GM23338 (cell line): ENCODE measurements at regions not wholly inside any gene's neighbourhood (a gene's known extent, or its start where the extent isn't known, plus 50 kb on each side); places are given as distances from the start of the nearest gene placed in this dataset.

ENCODE experiments used
- ATAC-seq: fragments of 200-7000 bp; cut with Tn5 transposase; 3 replicates; pipeline ENCODE4 v1.9.1; 2020
- DNase-seq: peaks from one replicate; pipeline ENCODE4 v3.0.0-alpha.2; 2015; ENCODE audit warnings: low spot score
- H2AFZ ChIP-seq: fragments of 200-600 bp; sonication (generic); 2 replicates; pipeline ENCODE4 v1.8.0; 2016; ENCODE audit warnings: antibody characterized with exemption, mild to moderate bottlenecking, moderate library complexity
- H3F3A ChIP-seq: fragments of 200-600 bp; sonication (generic); replicated peaks from 2 replicates; pipeline ENCODE4 v1.8.0; 2017; ENCODE audit warnings: antibody characterized with exemption, mixed run types, low read depth
- H3K27ac ChIP-seq: fragments of 200-600 bp; sonication (generic); 2 replicates; pipeline ENCODE4 v1.6.1; 2016; ENCODE audit warnings: low read depth
- H3K27me3 ChIP-seq: fragments of 200-600 bp; sonication (generic); 2 replicates; pipeline ENCODE4 v1.8.0; 2016; ENCODE audit warnings: mild to moderate bottlenecking, mixed run types, moderate library complexity; ENCODE audit not compliant: insufficient read depth
- H3K36me3 ChIP-seq: fragments of 200-600 bp; sonication (generic); 2 replicates; pipeline ENCODE4 v1.8.0; 2016; ENCODE audit warnings: mild to moderate bottlenecking; ENCODE audit not compliant: insufficient read depth
- H3K4me1 ChIP-seq: fragments of 200-600 bp; sonication (generic); 2 replicates; pipeline ENCODE4 v1.8.0; 2016; ENCODE audit warnings: mild to moderate bottlenecking, moderate library complexity; ENCODE audit not compliant: insufficient read depth
- H3K4me2 ChIP-seq: fragments of 200-600 bp; sonication (generic); 2 replicates; pipeline ENCODE4 v1.7.1; 2017; ENCODE audit warnings: mixed run types
- H3K4me3 ChIP-seq: fragments of 200-600 bp; sonication (generic); 2 replicates; pipeline ENCODE4 v1.6.1; 2016; ENCODE audit warnings: mixed run types
- H3K79me2 ChIP-seq: fragments of 200-600 bp; sonication (generic); replicated peaks from 2 replicates; pipeline ENCODE4 v1.8.0; 2017; ENCODE audit warnings: mild to moderate bottlenecking; ENCODE audit not compliant: insufficient read depth
- H3K9me2 ChIP-seq: fragments of 200-600 bp; sonication (generic); 2 replicates; pipeline ENCODE4 v1.8.0; 2017; ENCODE audit not compliant: insufficient read depth
- H4K20me1 ChIP-seq: fragments of 200-600 bp; sonication (generic); replicated peaks from 2 replicates; pipeline ENCODE4 v1.8.0; 2017; ENCODE audit warnings: mild to moderate bottlenecking; ENCODE audit not compliant: insufficient read depth
- H3K27ac Mint-ChIP-seq: 2 replicates; pipeline ENCODE4 v1.8.0; 2020; ENCODE audit warnings: inconsistent platforms, mild to moderate bottlenecking, moderate library complexity, mixed read lengths
- H3K27me3 Mint-ChIP-seq: 3 replicates; pipeline ENCODE4 v1.8.0; 2022; ENCODE audit warnings: low read depth, mild to moderate bottlenecking, moderate library complexity, mixed read lengths, inconsistent platforms; ENCODE audit not compliant: insufficient read depth, poor library complexity
- H3K36me3 Mint-ChIP-seq: 3 replicates; pipeline ENCODE4 v1.8.0; 2021; ENCODE audit warnings: low read depth, mild to moderate bottlenecking, inconsistent platforms, moderate library complexity, mixed read lengths
- H3K4me1 Mint-ChIP-seq: 3 replicates; pipeline ENCODE4 v1.8.0; 2020; ENCODE audit warnings: mild to moderate bottlenecking, inconsistent platforms, mixed read lengths
- H3K4me3 Mint-ChIP-seq: 3 replicates; pipeline ENCODE4 v1.8.0; 2021; ENCODE audit warnings: moderate library complexity, mild to moderate bottlenecking, inconsistent platforms, mixed read lengths
- H3K9me3 Mint-ChIP-seq: 3 replicates; pipeline ENCODE4 v1.8.0; 2020; ENCODE audit warnings: moderate library complexity, mild to moderate bottlenecking, inconsistent platforms, mixed read lengths
- CREB1 ChIP-seq: fragments of 250-450 bp; sonication (Bioruptor Pico); IDR thresholded peaks from 2 replicates; pipeline ENCODE4 v1.5.0; 2020; ENCODE audit warnings: low read depth, mild to moderate bottlenecking, moderate library complexity
- CTCF ChIP-seq, 2 experiments: fragments of 200-600 bp in 1 of 2; sonication (generic) in 1 of 2; conservative IDR thresholded peaks; 2 replicates each; pipeline versions ENCODE4 v1.5.1 to v1.6.1; 2016 to 2017; ENCODE audit warnings: antibody characterized with exemption in 2 of 2, low read depth in 2 of 2, mild to moderate bottlenecking in 2 of 2, moderate library complexity in 1 of 2
- ETS1 ChIP-seq: IDR thresholded peaks from 2 replicates; pipeline ENCODE4 v1.6.1; 2016; ENCODE audit warnings: antibody characterized with exemption
- EZH2 ChIP-seq: fragments of 200-600 bp; sonication (generic); IDR thresholded peaks from one replicate; pipeline ENCODE4 v1.8.0; 2017; ENCODE audit warnings: antibody characterized with exemption, mild to moderate bottlenecking, low read depth; ENCODE audit not compliant: unreplicated experiment
- EZH2phosphoT487 ChIP-seq: fragments of 200-600 bp; sonication (generic); IDR thresholded peaks from one replicate; pipeline ENCODE4 v1.8.1; 2018; ENCODE audit warnings: antibody characterized with exemption; ENCODE audit not compliant: unreplicated experiment
- JUNB ChIP-seq: IDR thresholded peaks from one replicate; pipeline ENCODE4 v1.6.1; 2016; ENCODE audit warnings: antibody characterized with exemption; ENCODE audit not compliant: unreplicated experiment
- NANOG ChIP-seq: IDR thresholded peaks from 2 replicates; pipeline ENCODE4 v1.6.1; 2016; ENCODE audit warnings: antibody characterized with exemption, borderline replicate concordance
- POLR2AphosphoS5 ChIP-seq: IDR thresholded peaks from 2 replicates; pipeline ENCODE4 v1.6.1; 2016; ENCODE audit warnings: antibody characterized with exemption, low read depth
- STAT1 ChIP-seq: IDR thresholded peaks from one replicate; pipeline ENCODE4 v1.6.1; 2016; ENCODE audit warnings: antibody characterized with exemption; ENCODE audit not compliant: unreplicated experiment
- ZNF114 ChIP-seq: fragments of 250-450 bp; sonication (Bioruptor Pico); IDR thresholded peaks from 2 replicates; pipeline ENCODE4 v1.5.0; 2020; ENCODE audit warnings: mild to moderate bottlenecking, moderate library complexity
- ZNF331 ChIP-seq: fragments of 250-450 bp; sonication (Bioruptor Pico); IDR thresholded peaks from 2 replicates; pipeline ENCODE4 v1.5.0; 2020; ENCODE audit warnings: low read depth, mild to moderate bottlenecking, moderate library complexity
- TF ChIP-seq, protein P1 (sequence below): IDR thresholded peaks from one replicate; pipeline ENCODE4 v1.6.1; 2018; ENCODE audit warnings: antibody characterized with exemption; ENCODE audit not compliant: unreplicated experiment
- TF ChIP-seq, protein P2 (sequence below): fragments of 250-450 bp; sonication (Bioruptor Pico); IDR thresholded peaks from 2 replicates; pipeline ENCODE4 v1.5.0; 2020; ENCODE audit warnings: mild to moderate bottlenecking, moderate library complexity

GRCh38 chr5:7218141-7218540 lies 177.8 kb upstream of the ADCY2 start:
- no peak overlapping the region for H3K27ac ChIP-seq
- Mint-ChIP-seq H3K36me3 (no peaks in the 10 kb centered on the region), H3K27me3 (peaks cover 4% of the 10 kb centered on the region), H3K9me3 (no peaks in the 10 kb centered on the region), H3K4me3 (no peak overlapping the region), H3K4me1 (no peaks in the 10 kb centered on the region), H3K27ac (no peak overlapping the region)
- ATAC-seq (no peak), DNase-seq (no peak)
- no peaks in the 10 kb centered on the region for H3F3A ChIP-seq
- no peaks in the 10 kb centered on the region for H3K4me1 ChIP-seq
- no peak overlapping the region for H3K4me3 ChIP-seq
- no peaks in the 10 kb centered on the region for H3K36me3 ChIP-seq
- no peaks in the 10 kb centered on the region for H3K27me3 ChIP-seq
- H3K9me2 ChIP-seq: peaks cover 5% of the 10 kb centered on the region; the same call in 1 of the 2 replicates
- H2AFZ ChIP-seq: peak overlapping the region; percentile 9; the same call in 1 of the 2 replicates
- H4K20me1 ChIP-seq: no peaks in the 10 kb centered on the region
- no peak overlapping the region for H3K4me2 ChIP-seq
- TF ChIP-seq CREB1 (no peak), POLR2AphosphoS5 (no peak), CTCF (conservative IDR thresholded peaks at IDR 0.05; ENCODE audit: low read depth in 2 of 2) (no peak), ZNF331 (CRISPR knock-in tag) (no peak), STAT1 (no peak), EZH2phosphoT487 (no peak), JUNB (no peak), EZH2 (no peak), ETS1 (no peak), ZNF114 (CRISPR knock-in tag) (no peak), NANOG (no peak)
- TF ChIP-seq, protein P1, sequence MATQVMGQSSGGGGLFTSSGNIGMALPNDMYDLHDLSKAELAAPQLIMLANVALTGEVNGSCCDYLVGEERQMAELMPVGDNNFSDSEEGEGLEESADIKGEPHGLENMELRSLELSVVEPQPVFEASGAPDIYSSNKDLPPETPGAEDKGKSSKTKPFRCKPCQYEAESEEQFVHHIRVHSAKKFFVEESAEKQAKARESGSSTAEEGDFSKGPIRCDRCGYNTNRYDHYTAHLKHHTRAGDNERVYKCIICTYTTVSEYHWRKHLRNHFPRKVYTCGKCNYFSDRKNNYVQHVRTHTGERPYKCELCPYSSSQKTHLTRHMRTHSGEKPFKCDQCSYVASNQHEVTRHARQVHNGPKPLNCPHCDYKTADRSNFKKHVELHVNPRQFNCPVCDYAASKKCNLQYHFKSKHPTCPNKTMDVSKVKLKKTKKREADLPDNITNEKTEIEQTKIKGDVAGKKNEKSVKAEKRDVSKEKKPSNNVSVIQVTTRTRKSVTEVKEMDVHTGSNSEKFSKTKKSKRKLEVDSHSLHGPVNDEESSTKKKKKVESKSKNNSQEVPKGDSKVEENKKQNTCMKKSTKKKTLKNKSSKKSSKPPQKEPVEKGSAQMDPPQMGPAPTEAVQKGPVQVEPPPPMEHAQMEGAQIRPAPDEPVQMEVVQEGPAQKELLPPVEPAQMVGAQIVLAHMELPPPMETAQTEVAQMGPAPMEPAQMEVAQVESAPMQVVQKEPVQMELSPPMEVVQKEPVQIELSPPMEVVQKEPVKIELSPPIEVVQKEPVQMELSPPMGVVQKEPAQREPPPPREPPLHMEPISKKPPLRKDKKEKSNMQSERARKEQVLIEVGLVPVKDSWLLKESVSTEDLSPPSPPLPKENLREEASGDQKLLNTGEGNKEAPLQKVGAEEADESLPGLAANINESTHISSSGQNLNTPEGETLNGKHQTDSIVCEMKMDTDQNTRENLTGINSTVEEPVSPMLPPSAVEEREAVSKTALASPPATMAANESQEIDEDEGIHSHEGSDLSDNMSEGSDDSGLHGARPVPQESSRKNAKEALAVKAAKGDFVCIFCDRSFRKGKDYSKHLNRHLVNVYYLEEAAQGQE: no peak
- TF ChIP-seq, protein P2, sequence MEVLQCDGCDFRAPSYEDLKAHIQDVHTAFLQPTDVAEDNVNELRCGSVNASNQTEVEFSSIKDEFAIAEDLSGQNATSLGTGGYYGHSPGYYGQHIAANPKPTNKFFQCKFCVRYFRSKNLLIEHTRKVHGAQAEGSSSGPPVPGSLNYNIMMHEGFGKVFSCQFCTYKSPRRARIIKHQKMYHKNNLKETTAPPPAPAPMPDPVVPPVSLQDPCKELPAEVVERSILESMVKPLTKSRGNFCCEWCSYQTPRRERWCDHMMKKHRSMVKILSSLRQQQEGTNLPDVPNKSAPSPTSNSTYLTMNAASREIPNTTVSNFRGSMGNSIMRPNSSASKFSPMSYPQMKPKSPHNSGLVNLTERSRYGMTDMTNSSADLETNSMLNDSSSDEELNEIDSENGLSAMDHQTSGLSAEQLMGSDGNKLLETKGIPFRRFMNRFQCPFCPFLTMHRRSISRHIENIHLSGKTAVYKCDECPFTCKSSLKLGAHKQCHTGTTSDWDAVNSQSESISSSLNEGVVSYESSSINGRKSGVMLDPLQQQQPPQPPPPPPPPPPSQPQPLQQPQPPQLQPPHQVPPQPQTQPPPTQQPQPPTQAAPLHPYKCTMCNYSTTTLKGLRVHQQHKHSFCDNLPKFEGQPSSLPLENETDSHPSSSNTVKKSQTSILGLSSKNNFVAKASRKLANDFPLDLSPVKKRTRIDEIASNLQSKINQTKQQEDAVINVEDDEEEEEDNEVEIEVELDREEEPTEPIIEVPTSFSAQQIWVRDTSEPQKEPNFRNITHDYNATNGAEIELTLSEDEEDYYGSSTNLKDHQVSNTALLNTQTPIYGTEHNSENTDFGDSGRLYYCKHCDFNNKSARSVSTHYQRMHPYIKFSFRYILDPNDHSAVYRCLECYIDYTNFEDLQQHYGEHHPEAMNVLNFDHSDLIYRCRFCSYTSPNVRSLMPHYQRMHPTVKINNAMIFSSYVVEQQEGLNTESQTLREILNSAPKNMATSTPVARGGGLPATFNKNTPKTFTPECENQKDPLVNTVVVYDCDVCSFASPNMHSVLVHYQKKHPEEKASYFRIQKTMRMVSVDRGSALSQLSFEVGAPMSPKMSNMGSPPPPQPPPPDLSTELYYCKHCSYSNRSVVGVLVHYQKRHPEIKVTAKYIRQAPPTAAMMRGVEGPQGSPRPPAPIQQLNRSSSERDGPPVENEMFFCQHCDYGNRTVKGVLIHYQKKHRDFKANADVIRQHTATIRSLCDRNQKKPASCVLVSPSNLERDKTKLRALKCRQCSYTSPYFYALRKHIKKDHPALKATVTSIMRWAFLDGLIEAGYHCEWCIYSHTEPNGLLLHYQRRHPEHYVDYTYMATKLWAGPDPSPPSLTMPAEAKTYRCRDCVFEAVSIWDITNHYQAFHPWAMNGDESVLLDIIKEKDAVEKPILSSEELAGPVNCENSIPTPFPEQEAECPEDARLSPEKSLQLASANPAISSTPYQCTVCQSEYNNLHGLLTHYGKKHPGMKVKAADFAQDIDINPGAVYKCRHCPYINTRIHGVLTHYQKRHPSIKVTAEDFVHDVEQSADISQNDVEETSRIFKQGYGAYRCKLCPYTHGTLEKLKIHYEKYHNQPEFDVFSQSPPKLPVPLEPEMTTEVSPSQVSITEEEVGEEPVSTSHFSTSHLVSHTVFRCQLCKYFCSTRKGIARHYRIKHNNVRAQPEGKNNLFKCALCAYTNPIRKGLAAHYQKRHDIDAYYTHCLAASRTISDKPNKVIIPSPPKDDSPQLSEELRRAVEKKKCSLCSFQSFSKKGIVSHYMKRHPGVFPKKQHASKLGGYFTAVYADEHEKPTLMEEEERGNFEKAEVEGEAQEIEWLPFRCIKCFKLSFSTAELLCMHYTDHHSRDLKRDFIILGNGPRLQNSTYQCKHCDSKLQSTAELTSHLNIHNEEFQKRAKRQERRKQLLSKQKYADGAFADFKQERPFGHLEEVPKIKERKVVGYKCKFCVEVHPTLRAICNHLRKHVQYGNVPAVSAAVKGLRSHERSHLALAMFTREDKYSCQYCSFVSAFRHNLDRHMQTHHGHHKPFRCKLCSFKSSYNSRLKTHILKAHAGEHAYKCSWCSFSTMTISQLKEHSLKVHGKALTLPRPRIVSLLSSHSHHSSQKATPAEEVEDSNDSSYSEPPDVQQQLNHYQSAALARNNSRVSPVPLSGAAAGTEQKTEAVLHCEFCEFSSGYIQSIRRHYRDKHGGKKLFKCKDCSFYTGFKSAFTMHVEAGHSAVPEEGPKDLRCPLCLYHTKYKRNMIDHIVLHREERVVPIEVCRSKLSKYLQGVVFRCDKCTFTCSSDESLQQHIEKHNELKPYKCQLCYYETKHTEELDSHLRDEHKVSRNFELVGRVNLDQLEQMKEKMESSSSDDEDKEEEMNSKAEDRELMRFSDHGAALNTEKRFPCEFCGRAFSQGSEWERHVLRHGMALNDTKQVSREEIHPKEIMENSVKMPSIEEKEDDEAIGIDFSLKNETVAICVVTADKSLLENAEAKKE (CRISPR knock-in tag): no peak
- H3K79me2 ChIP-seq: no peaks in the 10 kb centered on the region
